Erythroblast (primary cell): ENCODE measurements at regions not wholly inside any gene's neighbourhood (a gene's known extent, or its start where the extent isn't known, plus 50 kb on each side); places are given as distances from the start of the nearest gene placed in this dataset.

ENCODE experiments used
- GATA1 ChIP-seq: IDR thresholded peaks from 2 replicates; pipeline ENCODE4 v1.6.1; 2011; ENCODE audit warnings: low read depth, mild to moderate bottlenecking, control low read depth, low read length, moderate library complexity
- POLR2A ChIP-seq: IDR thresholded peaks from 2 replicates; pipeline ENCODE4 v1.6.1; 2011; ENCODE audit warnings: mild to moderate bottlenecking, low read length

GRCh38 chr15:47415539-47415971 lies 301.8 kb upstream of the SEMA6D start:
- TF ChIP-seq POLR2A (no peak), GATA1 (no peak)
